ENCODE measurements at regions not wholly inside any gene's neighbourhood (a gene's known extent, or its start where the extent isn't known, plus 50 kb on each side); places are given as distances from the start of the nearest gene placed in this dataset.
"Not testable (repeated sequence)": the region's sequence is repeated elsewhere in the genome, so short reads cannot be mapped to it uniquely, and the experiment has no call there.

DNA sequence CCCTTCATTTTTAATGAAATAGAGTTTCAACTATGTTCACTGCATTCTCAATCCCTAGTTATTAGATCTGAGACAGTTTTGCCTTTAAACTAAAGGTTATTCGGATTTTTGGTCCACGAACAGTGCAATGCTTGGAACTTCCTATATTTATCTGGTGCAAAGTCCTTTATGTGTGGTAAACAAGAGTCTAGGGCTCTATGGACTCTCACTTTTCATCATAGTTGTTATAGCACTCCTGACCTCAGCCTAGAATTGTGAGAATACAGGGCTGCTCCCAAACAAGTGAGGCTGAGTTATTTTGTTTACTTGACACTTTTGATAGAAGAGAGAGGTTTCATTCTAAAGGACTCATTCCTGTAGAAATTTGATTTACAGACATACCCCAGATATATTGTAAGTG lies 692.1 kb downstream of the TTLL7 start:
- TF ChIP-seq, protein P1, sequence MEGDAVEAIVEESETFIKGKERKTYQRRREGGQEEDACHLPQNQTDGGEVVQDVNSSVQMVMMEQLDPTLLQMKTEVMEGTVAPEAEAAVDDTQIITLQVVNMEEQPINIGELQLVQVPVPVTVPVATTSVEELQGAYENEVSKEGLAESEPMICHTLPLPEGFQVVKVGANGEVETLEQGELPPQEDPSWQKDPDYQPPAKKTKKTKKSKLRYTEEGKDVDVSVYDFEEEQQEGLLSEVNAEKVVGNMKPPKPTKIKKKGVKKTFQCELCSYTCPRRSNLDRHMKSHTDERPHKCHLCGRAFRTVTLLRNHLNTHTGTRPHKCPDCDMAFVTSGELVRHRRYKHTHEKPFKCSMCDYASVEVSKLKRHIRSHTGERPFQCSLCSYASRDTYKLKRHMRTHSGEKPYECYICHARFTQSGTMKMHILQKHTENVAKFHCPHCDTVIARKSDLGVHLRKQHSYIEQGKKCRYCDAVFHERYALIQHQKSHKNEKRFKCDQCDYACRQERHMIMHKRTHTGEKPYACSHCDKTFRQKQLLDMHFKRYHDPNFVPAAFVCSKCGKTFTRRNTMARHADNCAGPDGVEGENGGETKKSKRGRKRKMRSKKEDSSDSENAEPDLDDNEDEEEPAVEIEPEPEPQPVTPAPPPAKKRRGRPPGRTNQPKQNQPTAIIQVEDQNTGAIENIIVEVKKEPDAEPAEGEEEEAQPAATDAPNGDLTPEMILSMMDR (IDR thresholded peaks at IDR 0.05 in 4 of 5, conservative IDR thresholded peaks at IDR 0.05 in 1 of 5) = not testable (repeated sequence)
- TF ChIP-seq POLR2A (IDR thresholded peaks at IDR 0.05) = not testable (repeated sequence)

All from gastrocnemius medialis (tissue), 4 donors.